Neural progenitor cell (in vitro differentiated cells): ENCODE measurements at regions not wholly inside any gene's neighbourhood (a gene's known extent, or its start where the extent isn't known, plus 50 kb on each side); places are given as distances from the start of the nearest gene placed in this dataset.

Experiments
- EZH2phosphoT487 ChIP-seq: fragments of 200-600 bp; sonication (generic); IDR thresholded peaks from 2 replicates; pipeline ENCODE4 v1.6.1; 2017; ENCODE audit warnings: antibody characterized with exemption
- TF ChIP-seq, protein P1 (sequence below): fragments of 200-600 bp; sonication (generic); IDR thresholded peaks from 2 replicates; pipeline ENCODE4 v1.5.1; 2017; ENCODE audit warnings: antibody characterized with exemption, mild to moderate bottlenecking

DNA sequence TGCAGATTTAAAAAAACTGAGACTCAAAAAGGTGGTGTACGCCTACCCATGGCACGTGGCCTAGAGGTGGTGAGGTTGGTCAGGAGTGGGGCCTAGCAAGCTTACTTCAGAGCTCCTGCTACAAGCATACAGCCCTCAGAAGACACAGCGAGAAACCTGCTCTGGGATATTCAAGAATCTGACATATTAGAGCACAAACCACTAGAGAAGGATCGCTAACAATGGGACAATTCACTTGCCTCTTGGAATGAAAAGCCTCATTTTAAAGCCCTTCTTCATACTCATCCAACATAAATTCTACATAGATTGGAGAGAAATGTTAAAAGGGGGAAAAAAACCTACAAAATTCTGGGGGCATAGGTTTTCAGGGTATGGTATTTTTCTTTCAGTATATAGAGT is 118.0 kb upstream of the ARHGEF3 start:
- TF ChIP-seq, protein P1, sequence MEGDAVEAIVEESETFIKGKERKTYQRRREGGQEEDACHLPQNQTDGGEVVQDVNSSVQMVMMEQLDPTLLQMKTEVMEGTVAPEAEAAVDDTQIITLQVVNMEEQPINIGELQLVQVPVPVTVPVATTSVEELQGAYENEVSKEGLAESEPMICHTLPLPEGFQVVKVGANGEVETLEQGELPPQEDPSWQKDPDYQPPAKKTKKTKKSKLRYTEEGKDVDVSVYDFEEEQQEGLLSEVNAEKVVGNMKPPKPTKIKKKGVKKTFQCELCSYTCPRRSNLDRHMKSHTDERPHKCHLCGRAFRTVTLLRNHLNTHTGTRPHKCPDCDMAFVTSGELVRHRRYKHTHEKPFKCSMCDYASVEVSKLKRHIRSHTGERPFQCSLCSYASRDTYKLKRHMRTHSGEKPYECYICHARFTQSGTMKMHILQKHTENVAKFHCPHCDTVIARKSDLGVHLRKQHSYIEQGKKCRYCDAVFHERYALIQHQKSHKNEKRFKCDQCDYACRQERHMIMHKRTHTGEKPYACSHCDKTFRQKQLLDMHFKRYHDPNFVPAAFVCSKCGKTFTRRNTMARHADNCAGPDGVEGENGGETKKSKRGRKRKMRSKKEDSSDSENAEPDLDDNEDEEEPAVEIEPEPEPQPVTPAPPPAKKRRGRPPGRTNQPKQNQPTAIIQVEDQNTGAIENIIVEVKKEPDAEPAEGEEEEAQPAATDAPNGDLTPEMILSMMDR = no peak
- no peak for TF ChIP-seq EZH2phosphoT487
